BLaER1 (cell line): ENCODE measurements at regions not wholly inside any gene's neighbourhood (a gene's known extent, or its start where the extent isn't known, plus 50 kb on each side); places are given as distances from the start of the nearest gene placed in this dataset.

Experiments
- H3K27ac ChIP-seq: shearing (Covaris generic); formaldehyde crosslinking; 2 replicates; pipeline ENCODE4 v1.8.1; 2022
- H3K27me3 ChIP-seq: shearing (Covaris generic); formaldehyde crosslinking; 2 replicates; pipeline ENCODE4 v1.8.1; 2022
- H3K36me3 ChIP-seq: shearing (Covaris generic); formaldehyde crosslinking; 2 replicates; pipeline ENCODE4 v1.8.1; 2022
- H3K4me1 ChIP-seq: shearing (Covaris generic); formaldehyde crosslinking; 2 replicates; pipeline ENCODE4 v1.8.1; 2022
- H3K4me2 ChIP-seq: shearing (Covaris generic); formaldehyde crosslinking; 2 replicates; pipeline ENCODE4 v1.8.1; 2022
- H3K4me3 ChIP-seq: shearing (Covaris generic); formaldehyde crosslinking; 2 replicates; pipeline ENCODE4 v1.8.1; 2022
- H3K9ac ChIP-seq: shearing (Covaris generic); formaldehyde crosslinking; 2 replicates; pipeline ENCODE4 v1.8.1; 2022
- H3K9me3 ChIP-seq: shearing (Covaris generic); formaldehyde crosslinking; 2 replicates; pipeline ENCODE4 v1.8.1; 2022
- H4K20me1 ChIP-seq: shearing (Covaris generic); formaldehyde crosslinking; 2 replicates; pipeline ENCODE4 v1.8.1; 2022
- Cebpa-rat ChIP-seq: shearing (Covaris generic); IDR thresholded peaks from 2 replicates; pipeline ENCODE4 v1.8.1; 2022

- H3K27me3 ChIP-seq: no peaks in the 10 kb centered on the region
- no peaks in the 10 kb centered on the region for H3K36me3 ChIP-seq
- no peak overlapping the region for H3K27ac ChIP-seq
- no peak overlapping the region for H3K9ac ChIP-seq
- H3K4me3 ChIP-seq: no peak overlapping the region
- no peaks in the 10 kb centered on the region for H3K4me1 ChIP-seq
- no peaks in the 10 kb centered on the region for H3K9me3 ChIP-seq
- no peak for TF ChIP-seq Cebpa-rat
- H3K4me2 ChIP-seq: no peak overlapping the region
- no peaks in the 10 kb centered on the region for H4K20me1 ChIP-seq
Observed at GRCh38 chr3:98954791-98955604, 53.5 kb upstream of the DCBLD2 start.

- H3K9ac ChIP-seq: no peak overlapping the region
- H4K20me1 ChIP-seq: no peaks in the 10 kb centered on the region
- H3K27ac ChIP-seq: no peak overlapping the region
Observed at GRCh38 chr3:98954242-98954641, 52.7 kb upstream of the DCBLD2 start.

GRCh38 chr3:98952404-98952803 is 50.9 kb upstream of the DCBLD2 start:
- no peaks in the 10 kb centered on the region for H3K36me3 ChIP-seq
- H4K20me1 ChIP-seq: no peaks in the 10 kb centered on the region
- H3K4me2 ChIP-seq: no peak overlapping the region
- H3K4me3 ChIP-seq: no peak overlapping the region
- TF ChIP-seq Cebpa-rat: no peak
- H3K4me1 ChIP-seq: no peaks in the 10 kb centered on the region
- H3K9me3 ChIP-seq: no peaks in the 10 kb centered on the region
- no peak overlapping the region for H3K27ac ChIP-seq
- H3K9ac ChIP-seq: no peak overlapping the region
- no peaks in the 10 kb centered on the region for H3K27me3 ChIP-seq

More at GRCh38 chr3:98954242-98954641, 52.7 kb upstream of the DCBLD2 start:
- no peaks in the 10 kb centered on the region for H3K4me1 ChIP-seq
- no peaks in the 10 kb centered on the region for H3K36me3 ChIP-seq
- TF ChIP-seq Cebpa-rat: no peak
- no peaks in the 10 kb centered on the region for H3K9me3 ChIP-seq
- H3K4me3 ChIP-seq: no peak overlapping the region
- H3K4me2 ChIP-seq: no peak overlapping the region
- no peaks in the 10 kb centered on the region for H3K27me3 ChIP-seq
